CMK (cell line): ENCODE measurements at regions not wholly inside any gene's neighbourhood (a gene's known extent, or its start where the extent isn't known, plus 50 kb on each side); places are given as distances from the start of the nearest gene placed in this dataset.

ENCODE experiments used
- DNase-seq: peaks from one replicate; pipeline ENCODE4 v3.0.0-alpha.2; 2010; ENCODE audit warnings: low read depth

- DNase-seq, result no peak
Observed at GRCh38 chr2:217117523-217117922, 257.7 kb upstream of the TNP1 start.

- no peak for DNase-seq
Observed at GRCh38 chr2:217116610-217117009, 256.7 kb upstream of the TNP1 start.

GRCh38 chr2:217114117-217114516 is 254.3 kb upstream of the TNP1 start:
- no peak for DNase-seq

- DNase-seq, result no peak
Observed at GRCh38 chr2:217113491-217113890, 253.6 kb upstream of the TNP1 start.

GRCh38 chr2:217110550-217110949 is 250.7 kb upstream of the TNP1 start:
- DNase-seq, result no peak

GRCh38 chr2:217108575-217109027 is 248.7 kb upstream of the TNP1 start:
- peak; percentile 70 for DNase-seq

GRCh38 chr2:217108086-217108485 is 248.2 kb upstream of the TNP1 start:
- no peak for DNase-seq

GRCh38 chr2:217107480-217107879 is 247.6 kb upstream of the TNP1 start:
- no peak for DNase-seq

- DNase-seq, result no peak
Observed at GRCh38 chr2:217106650-217107014, 246.8 kb upstream of the TNP1 start.

GRCh38 chr2:217105733-217106649 is 246.1 kb upstream of the TNP1 start:
- DNase-seq, result peak; percentile 42

- DNase-seq, result no peak
Observed at GRCh38 chr2:217103752-217104545, 244.1 kb upstream of the TNP1 start.

- no peak for DNase-seq
Observed at GRCh38 chr2:217102956-217103355, 243.1 kb upstream of the TNP1 start.

GRCh38 chr2:217101972-217102371 is 242.1 kb upstream of the TNP1 start:
- no peak for DNase-seq

- DNase-seq, result no peak
Observed at GRCh38 chr2:217099561-217099960, 239.7 kb upstream of the TNP1 start.

GRCh38 chr2:217098435-217098834 is 238.6 kb upstream of the TNP1 start:
- no peak for DNase-seq

GRCh38 chr2:217097346-217097745 is 237.5 kb upstream of the TNP1 start:
- DNase-seq, result no peak

- no peak for DNase-seq
Observed at GRCh38 chr2:217096474-217097225, 236.8 kb upstream of the TNP1 start.

- no peak for DNase-seq
Observed at GRCh38 chr2:217095511-217096205, 235.8 kb upstream of the TNP1 start.

- no peak for DNase-seq
Observed at GRCh38 chr2:217092710-217093379, 233.0 kb upstream of the TNP1 start.

- DNase-seq, result no peak
Observed at GRCh38 chr2:217091531-217091930, 231.7 kb upstream of the TNP1 start.

- no peak for DNase-seq
Observed at GRCh38 chr2:217090884-217091283, 231.0 kb upstream of the TNP1 start.
